Memory B cell (primary cell): ENCODE measurements at regions not wholly inside any gene's neighbourhood (a gene's known extent, or its start where the extent isn't known, plus 50 kb on each side); places are given as distances from the start of the nearest gene placed in this dataset.

ENCODE experiments used
- ATAC-seq: fragments of 150-1000 bp; cut with Tn5 transposase; 2 replicates; pipeline ENCODE4 v1.10.0; 2021; ENCODE audit warnings: low read depth, mild to moderate bottlenecking, moderate library complexity
- DNase-seq, 2 donors: peaks; one replicate each; pipeline ENCODE4 v3.0.0; 2022; ENCODE audit warnings: low spot score in 2 of 2
- H3K27ac Mint-ChIP-seq: one replicate; pipeline ENCODE4 v1.8.0; 2022; ENCODE audit warnings: mild to moderate bottlenecking, moderate library complexity, mixed read lengths
- H3K27me3 Mint-ChIP-seq: one replicate; pipeline ENCODE4 v1.8.0; 2022; ENCODE audit warnings: mixed read lengths
- H3K36me3 Mint-ChIP-seq: one replicate; pipeline ENCODE4 v1.8.0; 2022; ENCODE audit warnings: mild to moderate bottlenecking, mixed read lengths
- H3K4me1 Mint-ChIP-seq: one replicate; pipeline ENCODE4 v1.8.0; 2022; ENCODE audit warnings: mixed read lengths
- H3K4me3 Mint-ChIP-seq: one replicate; pipeline ENCODE4 v1.8.0; 2022; ENCODE audit warnings: mild to moderate bottlenecking, moderate library complexity, mixed read lengths
- H3K9me3 Mint-ChIP-seq: one replicate; pipeline ENCODE4 v1.8.0; 2022; ENCODE audit warnings: mixed read lengths

DNA sequence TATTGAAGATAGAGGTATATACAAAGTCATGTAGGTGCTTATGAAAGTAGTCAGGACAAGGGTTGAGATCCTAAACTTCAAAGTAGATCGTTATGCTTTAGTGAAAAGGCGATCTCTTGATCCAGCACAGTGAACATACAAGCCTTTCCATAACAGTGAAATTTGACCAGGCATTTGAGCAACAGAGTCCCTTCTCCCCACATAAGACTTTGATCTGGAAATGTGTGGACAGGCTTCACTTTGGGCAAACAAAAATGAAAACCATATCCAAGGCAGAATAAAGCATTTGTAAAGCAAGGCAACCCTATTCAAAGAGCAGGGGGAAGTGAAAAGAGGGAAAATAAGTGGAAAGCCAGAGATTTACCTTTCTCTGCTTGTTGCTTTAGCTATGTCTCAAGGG lies 311.9 kb upstream of the SORCS1 start:
- H3K9me3 Mint-ChIP-seq: no peaks in the 10 kb centered on the region
- H3K27me3 Mint-ChIP-seq: no peaks in the 10 kb centered on the region
- H3K4me1 Mint-ChIP-seq: peaks cover 20% of the 10 kb centered on the region
- DNase-seq (no peak), ATAC-seq (no peak)
- H3K4me3 Mint-ChIP-seq: no peak overlapping the region
- no peaks in the 10 kb centered on the region for H3K36me3 Mint-ChIP-seq
- H3K27ac Mint-ChIP-seq: peak overlapping the region; percentile 45

DNA sequence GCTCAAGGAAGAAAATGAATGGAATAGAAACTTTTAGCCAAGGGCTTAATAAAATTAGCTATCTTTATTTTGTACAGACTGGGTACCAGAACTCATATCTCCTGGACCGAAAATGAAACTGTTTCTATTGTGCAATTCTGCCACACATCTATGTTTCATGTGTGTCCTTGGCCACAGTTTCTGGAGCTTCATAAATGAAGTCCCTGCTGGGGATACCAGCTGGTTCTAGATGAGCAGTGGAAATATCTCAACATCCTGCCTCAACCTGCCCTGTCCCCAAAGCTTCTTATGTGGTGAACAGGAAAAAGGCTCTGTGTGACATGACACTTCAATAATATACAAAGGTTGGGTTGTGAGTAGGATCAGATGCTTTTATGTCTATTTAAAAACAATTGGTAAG lies 310.1 kb upstream of the SORCS1 start:
- DNase-seq: no peak
- peaks cover 2% of the 10 kb centered on the region for H3K9me3 Mint-ChIP-seq
- no peaks in the 10 kb centered on the region for H3K36me3 Mint-ChIP-seq
- no peaks in the 10 kb centered on the region for H3K27me3 Mint-ChIP-seq
- no peak overlapping the region for H3K27ac Mint-ChIP-seq
- peaks cover 17% of the 10 kb centered on the region for H3K4me1 Mint-ChIP-seq
- no peak overlapping the region for H3K4me3 Mint-ChIP-seq
- no peak for ATAC-seq

DNA sequence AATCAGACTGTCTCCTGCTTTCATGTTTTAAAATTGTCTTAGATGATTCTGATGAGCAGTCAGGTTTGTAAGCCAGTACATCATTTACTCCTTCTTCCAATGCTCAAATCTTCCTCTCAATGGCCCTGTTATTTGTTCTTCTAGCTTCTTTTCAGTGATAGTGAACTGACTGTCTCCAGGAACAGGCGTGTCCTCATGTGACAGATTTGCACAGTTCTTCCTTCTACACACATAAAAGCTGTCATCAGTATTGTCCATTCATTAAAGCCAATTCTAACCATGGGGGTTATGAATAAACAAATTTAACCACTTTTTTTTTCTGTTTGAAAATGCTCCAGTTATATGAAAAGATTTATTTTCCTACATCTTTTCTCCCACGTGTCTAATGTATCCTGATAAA lies 308.7 kb upstream of the SORCS1 start:
- peaks cover 13% of the 10 kb centered on the region for H3K4me1 Mint-ChIP-seq
- no peak for ATAC-seq

DNA sequence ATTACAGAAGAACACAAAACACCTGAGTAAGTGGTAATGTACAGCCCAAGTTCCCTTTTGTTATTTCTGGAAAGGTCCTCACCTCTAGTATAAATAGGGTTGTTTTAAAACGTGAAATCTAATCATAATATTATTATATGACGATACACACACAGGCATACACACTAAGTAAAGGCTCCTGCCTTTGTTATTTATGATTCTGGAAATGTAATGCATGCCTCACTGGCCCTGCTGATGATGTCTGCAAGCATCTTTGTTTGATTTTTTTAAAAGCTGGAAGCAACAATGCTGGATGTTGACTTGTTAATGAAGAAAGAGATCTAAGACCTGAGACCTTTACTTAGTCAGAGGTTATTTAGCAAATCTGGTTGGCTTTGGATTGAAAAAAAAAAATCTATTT lies 307.4 kb upstream of the SORCS1 start:
- ATAC-seq: no peak
- no peak for DNase-seq
- Mint-ChIP-seq H3K4me3 (no peak overlapping the region), H3K4me1 (peaks cover 6% of the 10 kb centered on the region), H3K27me3 (no peaks in the 10 kb centered on the region), H3K9me3 (peaks cover 3% of the 10 kb centered on the region), H3K27ac (no peak overlapping the region), H3K36me3 (no peaks in the 10 kb centered on the region)

More for the DNA sequence above, 308.7 kb upstream of the SORCS1 start:
- Mint-ChIP-seq H3K4me3 (no peak overlapping the region), H3K36me3 (no peaks in the 10 kb centered on the region), H3K27me3 (no peaks in the 10 kb centered on the region), H3K9me3 (peaks cover 3% of the 10 kb centered on the region), H3K27ac (no peak overlapping the region)
- no peak for DNase-seq

DNA sequence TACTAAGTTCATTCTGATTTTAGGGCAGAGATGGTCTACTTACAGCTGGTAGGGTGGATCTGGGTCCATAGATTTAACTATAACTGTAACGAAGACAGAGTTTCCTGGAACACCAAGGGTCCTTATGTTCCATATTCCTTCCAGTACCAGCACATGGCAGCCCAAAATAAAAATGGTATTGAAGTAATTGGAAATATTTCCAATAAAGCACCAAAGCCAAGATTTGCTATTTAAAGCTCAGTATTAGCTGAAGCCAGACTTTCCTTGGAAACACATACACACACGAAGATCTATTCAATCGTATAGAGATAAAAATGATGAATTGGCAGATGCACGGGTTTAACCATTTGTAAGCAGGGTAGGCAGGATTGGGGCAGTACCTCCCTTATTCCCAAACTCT lies 289.1 kb upstream of the SORCS1 start:
- Mint-ChIP-seq H3K9me3 (peaks cover 2% of the 10 kb centered on the region), H3K36me3 (no peaks in the 10 kb centered on the region), H3K4me1 (peaks cover 10% of the 10 kb centered on the region), H3K4me3 (no peak overlapping the region), H3K27me3 (no peaks in the 10 kb centered on the region), H3K27ac (no peak overlapping the region)
- no peak for DNase-seq
- no peak for ATAC-seq

DNA sequence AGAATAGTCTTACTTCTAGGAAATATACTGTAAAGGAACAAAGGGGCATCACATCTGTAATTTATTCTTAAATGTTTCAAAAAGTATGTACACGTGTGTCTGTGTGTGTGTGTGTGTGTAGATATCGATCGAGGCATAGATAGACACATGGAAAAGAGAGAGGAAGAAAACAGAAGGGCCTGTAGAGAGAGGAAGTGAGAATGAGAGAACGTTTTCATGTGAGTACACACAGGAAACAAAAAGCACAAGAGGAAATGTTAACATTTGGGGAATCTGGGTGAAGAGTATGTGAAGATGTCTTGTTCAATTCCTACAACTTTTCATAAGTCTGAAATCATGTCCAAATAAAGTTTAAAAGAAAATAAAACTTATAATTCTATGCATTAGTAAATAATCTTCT lies 286.5 kb upstream of the SORCS1 start:
- peaks cover 2% of the 10 kb centered on the region for H3K9me3 Mint-ChIP-seq
- H3K27me3 Mint-ChIP-seq: no peaks in the 10 kb centered on the region
- DNase-seq: no peak
- peaks cover 10% of the 10 kb centered on the region for H3K4me1 Mint-ChIP-seq
- no peaks in the 10 kb centered on the region for H3K36me3 Mint-ChIP-seq
- peak overlapping the region; percentile 18 for H3K27ac Mint-ChIP-seq
- ATAC-seq: peak; percentile 78
- H3K4me3 Mint-ChIP-seq: peak overlapping the region; percentile 44

DNA sequence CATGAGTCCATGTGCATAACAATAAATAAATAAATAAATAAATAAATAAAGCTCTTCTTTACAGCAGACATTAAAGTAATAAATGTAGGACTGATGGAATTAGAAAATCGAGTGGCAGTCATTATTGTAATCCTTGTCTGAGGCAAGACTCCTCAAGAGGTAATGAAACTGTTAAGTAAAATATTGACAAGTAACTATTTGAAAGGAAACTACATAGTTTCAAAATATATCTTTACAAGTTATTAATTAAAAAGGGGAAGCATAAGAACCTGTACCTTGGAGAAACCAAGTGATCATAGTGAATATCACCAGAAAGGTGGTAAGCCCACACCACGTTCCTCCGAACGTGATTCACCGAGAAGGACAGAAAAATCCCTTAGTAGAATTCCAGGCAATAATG lies 285.6 kb upstream of the SORCS1 start:
- H3K27ac Mint-ChIP-seq: no peak overlapping the region
- no peaks in the 10 kb centered on the region for H3K36me3 Mint-ChIP-seq
- DNase-seq (no peak), ATAC-seq (no peak)
- no peak overlapping the region for H3K4me3 Mint-ChIP-seq
- H3K4me1 Mint-ChIP-seq: peaks cover 10% of the 10 kb centered on the region
- peaks cover 3% of the 10 kb centered on the region for H3K9me3 Mint-ChIP-seq
- H3K27me3 Mint-ChIP-seq: no peaks in the 10 kb centered on the region

DNA sequence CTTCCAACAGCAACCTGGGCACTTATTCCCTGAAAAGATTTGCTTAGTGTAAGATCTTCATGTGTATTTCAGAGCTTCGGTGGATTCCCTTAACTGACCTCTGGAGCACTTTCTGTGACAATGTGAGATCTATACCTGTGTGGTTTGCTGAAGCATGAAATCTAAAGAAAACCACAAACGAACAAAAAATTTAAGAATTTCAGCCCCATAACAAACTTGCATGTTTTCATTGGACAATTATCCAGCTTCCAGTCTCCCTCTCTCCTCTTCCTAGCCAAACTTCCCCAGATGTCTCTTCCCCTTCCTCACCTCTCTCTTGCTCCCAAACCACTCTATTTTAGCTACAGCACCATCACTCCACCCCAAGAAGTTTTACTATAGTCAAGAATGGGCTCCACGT lies 279.9 kb upstream of the SORCS1 start:
- Mint-ChIP-seq H3K27me3 (no peaks in the 10 kb centered on the region), H3K27ac (no peak overlapping the region), H3K36me3 (no peaks in the 10 kb centered on the region), H3K9me3 (peaks cover 5% of the 10 kb centered on the region), H3K4me3 (no peak overlapping the region), H3K4me1 (peaks cover 5% of the 10 kb centered on the region)
- no peak for DNase-seq
- no peak for ATAC-seq

DNA sequence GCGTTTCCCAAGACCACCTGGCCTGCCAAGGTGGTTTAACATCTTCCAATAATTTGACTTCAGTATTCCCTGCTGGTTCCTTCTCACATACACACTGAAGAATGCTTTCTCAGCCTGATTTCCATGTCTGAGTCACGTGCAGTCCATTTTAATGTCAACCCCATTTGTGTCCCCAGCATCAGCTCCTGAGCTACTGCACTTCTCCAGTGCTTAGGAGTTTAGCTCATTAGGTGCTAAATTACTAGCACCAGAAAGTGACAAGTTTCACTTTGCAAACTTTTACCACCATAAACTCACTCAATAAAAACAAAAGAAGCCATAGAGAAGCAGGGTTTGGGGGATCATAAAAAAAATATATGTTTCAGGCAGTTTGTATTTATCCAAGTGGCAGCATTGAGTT lies 279.3 kb upstream of the SORCS1 start:
- Mint-ChIP-seq H3K27me3 (no peaks in the 10 kb centered on the region), H3K27ac (no peak overlapping the region), H3K4me1 (peaks cover 5% of the 10 kb centered on the region), H3K9me3 (peaks cover 5% of the 10 kb centered on the region), H3K4me3 (no peak overlapping the region), H3K36me3 (no peaks in the 10 kb centered on the region)
- ATAC-seq (no peak), DNase-seq (no peak)

DNA sequence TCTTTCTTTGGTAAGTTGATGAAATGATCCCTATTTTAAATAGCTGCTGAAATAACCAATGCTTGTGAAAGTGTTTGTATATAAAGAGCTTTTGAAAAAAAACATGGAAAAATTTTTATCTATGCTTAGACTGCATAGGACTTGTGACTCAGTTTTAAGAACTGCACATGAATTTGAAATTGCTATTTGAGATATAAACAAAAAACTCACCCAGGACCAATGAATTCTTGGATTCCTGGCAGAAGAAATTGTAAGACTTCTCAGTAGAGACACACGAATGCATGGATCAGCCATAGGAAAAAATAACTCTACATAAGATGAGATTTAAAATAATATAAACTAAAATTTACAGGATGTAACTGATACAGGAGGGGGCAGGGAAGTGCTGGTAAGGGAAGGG lies 278.8 kb upstream of the SORCS1 start:
- Mint-ChIP-seq H3K4me3 (no peak overlapping the region), H3K9me3 (peaks cover 5% of the 10 kb centered on the region), H3K27ac (no peak overlapping the region), H3K36me3 (no peaks in the 10 kb centered on the region), H3K4me1 (peaks cover 5% of the 10 kb centered on the region), H3K27me3 (no peaks in the 10 kb centered on the region)
- ATAC-seq (no peak), DNase-seq (no peak)

DNA sequence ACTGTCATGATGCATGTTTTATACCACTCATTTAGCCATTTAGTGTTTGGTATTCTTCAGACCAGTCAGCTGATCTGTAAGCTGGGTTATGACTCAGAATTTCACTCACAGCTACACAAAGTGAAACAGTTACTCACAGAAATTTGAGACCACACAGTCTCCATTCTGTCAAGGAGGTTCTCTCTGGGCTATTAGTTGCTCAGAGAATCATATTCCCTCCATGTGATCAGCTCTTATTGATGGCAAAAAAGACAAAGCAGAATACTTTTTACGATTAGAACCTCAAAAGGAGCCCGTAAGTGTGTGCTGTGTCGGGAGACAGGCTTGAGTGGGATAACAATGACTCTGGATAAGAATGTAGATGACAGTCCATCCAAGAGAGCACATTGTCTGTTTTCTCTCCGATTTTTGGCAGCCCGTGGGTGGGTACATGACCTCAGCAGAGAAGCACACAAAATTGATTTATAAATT lies 277.6 kb upstream of the SORCS1 start:
- peaks cover 5% of the 10 kb centered on the region for H3K9me3 Mint-ChIP-seq
- ATAC-seq (no peak), DNase-seq (no peak)
- H3K4me3 Mint-ChIP-seq: peak overlapping the region; percentile 16
- H3K27ac Mint-ChIP-seq: no peak overlapping the region
- H3K36me3 Mint-ChIP-seq: no peaks in the 10 kb centered on the region
- H3K27me3 Mint-ChIP-seq: no peaks in the 10 kb centered on the region
- peaks cover 5% of the 10 kb centered on the region for H3K4me1 Mint-ChIP-seq

DNA sequence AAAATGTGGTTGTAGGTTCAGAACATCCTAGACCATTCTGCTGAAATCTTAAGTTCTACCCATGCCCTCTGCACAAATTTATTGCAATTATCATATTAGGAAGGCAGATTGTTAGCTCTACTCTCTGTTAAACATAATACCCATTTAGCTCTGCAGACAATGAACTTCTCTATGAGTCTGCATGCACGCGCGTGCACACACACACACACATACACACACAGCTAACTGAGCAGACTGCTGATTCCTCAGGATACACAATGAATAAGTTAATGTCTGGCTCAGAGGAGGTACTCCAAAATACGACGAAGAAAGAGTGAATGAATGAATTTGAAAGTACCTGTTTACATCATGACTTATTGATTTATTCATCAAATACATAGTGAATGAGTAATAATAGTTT lies 276.2 kb upstream of the SORCS1 start:
- peaks cover 11% of the 10 kb centered on the region for H3K4me1 Mint-ChIP-seq
- H3K4me3 Mint-ChIP-seq: peak overlapping the region; percentile 15
- no peak for DNase-seq
- H3K27me3 Mint-ChIP-seq: no peaks in the 10 kb centered on the region
- H3K27ac Mint-ChIP-seq: no peak overlapping the region
- no peaks in the 10 kb centered on the region for H3K36me3 Mint-ChIP-seq
- H3K9me3 Mint-ChIP-seq: peaks cover 5% of the 10 kb centered on the region
- no peak for ATAC-seq

DNA sequence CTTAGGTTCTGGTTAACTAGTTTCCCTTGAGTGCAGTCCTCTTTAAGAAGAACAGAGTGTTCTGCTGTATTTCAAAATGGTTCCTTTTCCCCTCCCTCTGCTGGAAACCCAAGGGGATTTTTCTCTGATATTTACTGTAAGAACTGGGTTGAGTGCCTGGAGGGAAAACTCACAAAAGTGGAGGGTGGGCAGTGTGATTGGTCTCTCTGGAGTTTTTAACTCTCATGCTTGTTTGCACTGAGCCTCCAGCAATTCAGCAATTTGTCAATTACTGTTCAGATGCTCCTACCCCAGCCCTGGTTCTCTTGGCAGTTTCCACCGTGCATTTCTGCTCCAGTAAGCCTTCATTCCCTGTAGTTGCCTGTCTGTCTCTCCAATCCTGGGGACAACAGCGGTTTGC lies 273.4 kb upstream of the SORCS1 start:
- Mint-ChIP-seq H3K9me3 (peaks cover 2% of the 10 kb centered on the region), H3K4me3 (no peak overlapping the region), H3K27ac (no peak overlapping the region), H3K4me1 (peaks cover 16% of the 10 kb centered on the region), H3K36me3 (no peaks in the 10 kb centered on the region), H3K27me3 (no peaks in the 10 kb centered on the region)
- DNase-seq (no peak), ATAC-seq (no peak)

DNA sequence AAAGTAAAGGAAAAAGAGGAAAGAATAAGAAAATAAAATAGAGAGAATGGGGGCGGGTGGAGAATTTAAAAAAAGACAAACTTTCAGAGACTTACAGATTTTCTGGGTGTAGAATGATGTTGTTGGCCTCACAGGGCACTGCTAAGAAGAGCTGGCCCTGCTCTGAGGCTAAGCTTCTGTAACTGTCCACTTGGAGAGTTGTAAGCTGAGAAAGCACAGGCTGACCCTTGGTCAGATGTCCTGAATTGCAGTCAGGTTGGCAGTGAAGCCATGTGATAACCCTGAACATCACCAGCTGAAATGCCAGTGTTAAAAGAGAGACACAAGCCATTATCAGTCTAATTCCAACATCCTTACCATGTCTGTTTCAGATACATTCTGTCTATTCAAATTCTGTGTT lies 272.1 kb upstream of the SORCS1 start:
- peaks cover 16% of the 10 kb centered on the region for H3K4me1 Mint-ChIP-seq
- H3K36me3 Mint-ChIP-seq: no peaks in the 10 kb centered on the region
- no peak for DNase-seq
- ATAC-seq: no peak
- H3K27me3 Mint-ChIP-seq: no peaks in the 10 kb centered on the region
- H3K27ac Mint-ChIP-seq: no peak overlapping the region
- H3K4me3 Mint-ChIP-seq: no peak overlapping the region
- peaks cover 2% of the 10 kb centered on the region for H3K9me3 Mint-ChIP-seq

DNA sequence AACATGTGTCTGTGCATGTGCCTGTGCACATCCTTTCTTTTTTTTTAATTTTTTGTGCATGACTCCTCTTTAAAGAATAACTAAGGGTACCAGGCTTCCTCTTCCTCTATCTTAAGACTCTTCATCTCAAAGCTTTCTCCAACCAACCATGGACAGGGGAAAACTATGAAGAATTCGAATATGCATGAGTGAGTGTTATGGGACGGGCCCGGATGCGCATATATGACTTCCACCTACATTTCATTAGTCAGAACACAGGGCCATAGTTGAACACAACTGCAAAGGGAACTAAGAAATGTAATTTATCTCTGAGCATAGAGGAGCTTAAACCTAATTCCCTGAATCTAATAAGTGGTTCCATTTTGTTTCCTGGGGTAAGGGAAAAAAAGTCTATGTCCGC lies 270.3 kb upstream of the SORCS1 start:
- Mint-ChIP-seq H3K27me3 (no peaks in the 10 kb centered on the region), H3K27ac (no peak overlapping the region), H3K9me3 (no peaks in the 10 kb centered on the region), H3K4me3 (no peak overlapping the region), H3K36me3 (no peaks in the 10 kb centered on the region), H3K4me1 (peaks cover 14% of the 10 kb centered on the region)
- no peak for DNase-seq
- ATAC-seq: peak; percentile 74

DNA sequence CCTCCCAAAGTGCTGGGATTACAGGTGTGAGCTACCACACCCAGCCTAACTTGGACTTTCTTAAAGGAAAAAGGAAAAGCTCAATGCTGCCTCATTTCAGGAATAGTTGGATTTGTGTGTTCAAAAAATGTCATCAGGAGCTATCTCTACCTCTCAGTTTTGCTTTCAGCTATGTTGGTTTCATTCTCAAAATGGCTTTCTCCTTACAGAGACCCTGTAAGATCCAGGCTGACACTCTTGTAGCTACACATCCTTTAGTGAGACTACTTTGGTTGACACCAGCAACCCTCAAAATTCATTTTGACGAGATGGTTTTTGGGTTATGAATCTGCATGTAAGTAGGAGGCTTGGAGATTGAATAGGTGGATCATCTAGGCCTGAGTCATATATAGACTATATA lies 269.7 kb upstream of the SORCS1 start:
- Mint-ChIP-seq H3K27me3 (no peaks in the 10 kb centered on the region), H3K4me3 (no peak overlapping the region), H3K27ac (no peak overlapping the region), H3K36me3 (no peaks in the 10 kb centered on the region), H3K9me3 (no peaks in the 10 kb centered on the region), H3K4me1 (peaks cover 14% of the 10 kb centered on the region)
- ATAC-seq (no peak), DNase-seq (no peak)
